SK-N-SH treated with all-trans-retinoic acid at 6 μM for 48 hours (cell line): ENCODE measurements at regions not wholly inside any gene's neighbourhood (a gene's known extent, or its start where the extent isn't known, plus 50 kb on each side); places are given as distances from the start of the nearest gene placed in this dataset.

Experiments
- ATAC-seq: fragments of 200-7000 bp; cut with Tn5 transposase; 3 replicates; pipeline ENCODE4 v1.9.1; 2020; ENCODE audit warnings: mild to moderate bottlenecking, moderate library complexity
- ARNTL ChIP-seq: fragments of 450-650 bp; formaldehyde crosslinking; IDR thresholded peaks from 2 replicates; pipeline ENCODE4 v1.5.0; 2020; ENCODE audit warnings: low read depth, mild to moderate bottlenecking, moderate library complexity, borderline replicate concordance
- BACH2 ChIP-seq: fragments of 250-450 bp; sonication (Bioruptor Pico); IDR thresholded peaks from 2 replicates; pipeline ENCODE4 v1.9.0; 2021; ENCODE audit warnings: mild to moderate bottlenecking, borderline replicate concordance
- CREB5 ChIP-seq: fragments of 250-450 bp; sonication (Bioruptor Pico); IDR thresholded peaks from 2 replicates; pipeline ENCODE4 v1.5.1; 2020; ENCODE audit warnings: low read depth, mild to moderate bottlenecking, moderate library complexity
- CSDC2 ChIP-seq: fragments of 250-450 bp; sonication (Bioruptor Pico); IDR thresholded peaks from 2 replicates; pipeline ENCODE4 v1.5.0; 2020; ENCODE audit warnings: mild to moderate bottlenecking, moderate library complexity
- CSRNP3 ChIP-seq: fragments of 250-450 bp; sonication (Bioruptor Pico); IDR thresholded peaks from 2 replicates; pipeline ENCODE4 v1.5.1; 2021; ENCODE audit warnings: mild to moderate bottlenecking, moderate library complexity
- ESRRG ChIP-seq: fragments of 250-450 bp; sonication (Bioruptor Pico); IDR thresholded peaks from 2 replicates; pipeline ENCODE4 v1.6.1; 2021; ENCODE audit warnings: mild to moderate bottlenecking
- GLIS3 ChIP-seq: fragments of 250-450 bp; sonication (Bioruptor Pico); IDR thresholded peaks from 2 replicates; pipeline ENCODE4 v1.5.0; 2020; ENCODE audit warnings: mild to moderate bottlenecking, moderate library complexity
- ISL1 ChIP-seq: fragments of 250-450 bp; sonication (Bioruptor Pico); IDR thresholded peaks from 2 replicates; pipeline ENCODE4 v2.1.2; 2022; ENCODE audit warnings: mild to moderate bottlenecking, moderate library complexity
- OSR1 ChIP-seq: fragments of 250-450 bp; sonication (Bioruptor Pico); IDR thresholded peaks from 2 replicates; pipeline ENCODE4 v1.8.0; 2022; ENCODE audit warnings: moderate library complexity, mild to moderate bottlenecking, inconsistent platforms
- PATZ1 ChIP-seq: fragments of 250-450 bp; sonication (Bioruptor Pico); IDR thresholded peaks from 2 replicates; pipeline ENCODE4 v1.8.0; 2020; ENCODE audit warnings: mild to moderate bottlenecking, moderate library complexity, borderline replicate concordance
- POU6F1 ChIP-seq: fragments of 250-450 bp; sonication (Bioruptor Pico); IDR thresholded peaks from 2 replicates; pipeline ENCODE4 v1.8.0; 2021; ENCODE audit warnings: low read depth, mild to moderate bottlenecking, moderate library complexity, borderline replicate concordance
- PPARA ChIP-seq: fragments of 250-450 bp; sonication (Bioruptor Pico); IDR thresholded peaks from 2 replicates; pipeline ENCODE4 v1.5.0; 2020; ENCODE audit warnings: mild to moderate bottlenecking, borderline replicate concordance
- RARB ChIP-seq: fragments of 250-450 bp; sonication (Bioruptor Pico); IDR thresholded peaks from 2 replicates; pipeline ENCODE4 v1.8.0; 2021; ENCODE audit warnings: mild to moderate bottlenecking, moderate library complexity
- SNAI2 ChIP-seq: fragments of 250-450 bp; sonication (Bioruptor Pico); IDR thresholded peaks from 2 replicates; pipeline ENCODE4 v1.5.0; 2020; ENCODE audit warnings: mild to moderate bottlenecking, moderate library complexity
- TCF4 ChIP-seq: fragments of 250-450 bp; sonication (Bioruptor Pico); IDR thresholded peaks from 2 replicates; pipeline ENCODE4 v1.8.0; 2021; ENCODE audit warnings: mild to moderate bottlenecking, moderate library complexity, borderline replicate concordance
- TOX ChIP-seq: fragments of 250-450 bp; sonication (Bioruptor Pico); IDR thresholded peaks from 2 replicates; pipeline ENCODE4 v1.8.0; 2021; ENCODE audit warnings: mild to moderate bottlenecking, moderate library complexity, borderline replicate concordance
- TSHZ2 ChIP-seq: fragments of 250-450 bp; sonication (Bioruptor Pico); IDR thresholded peaks from 2 replicates; pipeline ENCODE4 v1.5.0; 2020; ENCODE audit warnings: mild to moderate bottlenecking, moderate library complexity
- ZFP3 ChIP-seq: fragments of 250-450 bp; sonication (Bioruptor Pico); IDR thresholded peaks from 2 replicates; pipeline ENCODE4 v1.5.0; 2020; ENCODE audit warnings: mild to moderate bottlenecking, moderate library complexity
- ZFP30 ChIP-seq: fragments of 450-650 bp; formaldehyde crosslinking; IDR thresholded peaks from 2 replicates; pipeline ENCODE4 v1.5.0; 2022; ENCODE audit warnings: mild to moderate bottlenecking, moderate library complexity
- ZNF565 ChIP-seq: fragments of 450-650 bp; formaldehyde crosslinking; conservative IDR thresholded peaks from 2 replicates; pipeline ENCODE4 v1.5.0; 2020; ENCODE audit warnings: low read depth, mild to moderate bottlenecking, moderate library complexity
- ZNF70 ChIP-seq: fragments of 450-650 bp; formaldehyde crosslinking; IDR thresholded peaks from 2 replicates; pipeline ENCODE4 v1.5.0; 2020; ENCODE audit warnings: mild to moderate bottlenecking, moderate library complexity

GRCh38 chr3:193954752-193955151 lies 181.2 kb upstream of the HES1 start (continued):
- TF ChIP-seq ARNTL (CRISPR knock-in tag) = no peak

GRCh38 chr3:193955719-193956118 lies 180.2 kb upstream of the HES1 start:
- no peak for ATAC-seq
- TF ChIP-seq OSR1 (CRISPR knock-in tag) (no peak), BACH2 (no peak), TSHZ2 (CRISPR knock-in tag) (no peak), ZFP3 (CRISPR knock-in tag) (no peak), ZNF565 (CRISPR knock-in tag) (no peak), CREB5 (CRISPR knock-in tag) (no peak), CSDC2 (CRISPR knock-in tag) (no peak), RARB (no peak), ARNTL (CRISPR knock-in tag) (no peak), TOX (no peak), PATZ1 (CRISPR knock-in tag) (no peak), SNAI2 (no peak), ISL1 (CRISPR knock-in tag) (no peak), ZFP30 (no peak), CSRNP3 (CRISPR knock-in tag) (no peak), POU6F1 (CRISPR knock-in tag) (no peak), ESRRG (CRISPR knock-in tag) (no peak), TCF4 (CRISPR knock-in tag) (no peak), GLIS3 (CRISPR knock-in tag) (no peak)

- no peak for ATAC-seq
- TF ChIP-seq TSHZ2 (CRISPR knock-in tag) = no peak
- no peak for TF ChIP-seq TOX
- TF ChIP-seq ZFP3 (CRISPR knock-in tag) = no peak
- no peak for TF ChIP-seq ZNF70 (CRISPR knock-in tag)
- TF ChIP-seq PPARA = no peak
- TF ChIP-seq RARB = no peak
- no peak for TF ChIP-seq PATZ1 (CRISPR knock-in tag)
- no peak for TF ChIP-seq CSDC2 (CRISPR knock-in tag)
- no peak for TF ChIP-seq CREB5 (CRISPR knock-in tag)
- TF ChIP-seq ESRRG (CRISPR knock-in tag) = no peak
- TF ChIP-seq TCF4 (CRISPR knock-in tag) = no peak
These were observed 176.1 kb upstream of the HES1 start for GRCh38 chr3:193959861-193960260.
